CD14-positive monocyte (primary cell): ENCODE measurements at regions not wholly inside any gene's neighbourhood (a gene's known extent, or its start where the extent isn't known, plus 50 kb on each side); places are given as distances from the start of the nearest gene placed in this dataset.

ENCODE experiments used
- DNase-seq, 3 donors: peaks; one replicate each; pipeline ENCODE4 v3.0.0-alpha.2; 2011 to 2022
- H2AFZ ChIP-seq: 2 replicates; pipeline ENCODE4 v1.6.0; 2012; ENCODE audit warnings: mild to moderate bottlenecking, low read depth, low read length, inconsistent platforms; ENCODE audit not compliant: insufficient read depth, poor library complexity, severe bottlenecking
- H3K27ac ChIP-seq, 2 donors: 1 replicate in 1 of 2; 2 replicates in 1 of 2; pipeline ENCODE4 v1.5.1; 2012 to 2013; ENCODE audit warnings: low read length in 2 of 2, control low read depth in 1 of 2, inconsistent platforms in 1 of 2, low read depth in 1 of 2, mild to moderate bottlenecking in 1 of 2
- H3K27me3 ChIP-seq, 2 donors: one replicate each; pipeline versions ENCODE4 v1.6.0 to v1.6.1; 2011 to 2013; ENCODE audit warnings: low read length in 2 of 2; ENCODE audit not compliant: control insufficient read depth in 2 of 2, insufficient read depth in 2 of 2
- H3K36me3 ChIP-seq, 2 donors: replicated peaks in 1 of 2; 1 replicate in 1 of 2; 2 replicates in 1 of 2; pipeline versions ENCODE4 v1.5.1 to v1.6.1; 2012 to 2013; ENCODE audit warnings: low read length in 2 of 2, control low read depth in 1 of 2, inconsistent platforms in 1 of 2, mild to moderate bottlenecking in 1 of 2; ENCODE audit not compliant: insufficient read depth in 2 of 2, control insufficient read depth in 1 of 2
- H3K4me1 ChIP-seq, 2 donors: 1 replicate in 1 of 2; 2 replicates in 1 of 2; pipeline versions ENCODE4 v1.5.1 to v1.6.1; 2012 to 2013; ENCODE audit warnings: low read length in 2 of 2, control low read depth in 1 of 2, inconsistent platforms in 1 of 2, mild to moderate bottlenecking in 1 of 2, moderate library complexity in 1 of 2; ENCODE audit not compliant: insufficient read depth in 2 of 2, control insufficient read depth in 1 of 2
- H3K4me2 ChIP-seq: replicated peaks from 2 replicates; pipeline ENCODE3; 2012; ENCODE audit warnings: low read length, moderate library complexity, mild to moderate bottlenecking; ENCODE audit not compliant: poor library complexity, severe bottlenecking; ENCODE audit errors: extremely low read depth
- H3K4me3 ChIP-seq, 3 experiments: fragments of 200-600 bp in 1 of 3; sonication (generic) in 1 of 3; replicated peaks in 1 of 3; 1 replicate in 2 of 3; 2 replicates in 1 of 3; pipeline ENCODE4 v1.5.1; 2011 to 2013; ENCODE audit warnings: low read length in 3 of 3, mild to moderate bottlenecking in 3 of 3, control low read depth in 2 of 3, low read depth in 2 of 3, inconsistent platforms in 1 of 3, moderate library complexity in 1 of 3
- H3K79me2 ChIP-seq: 2 replicates; pipeline ENCODE4 v1.6.0; 2012; ENCODE audit warnings: mild to moderate bottlenecking, control low read depth, inconsistent platforms, low read length, moderate library complexity; ENCODE audit not compliant: insufficient read depth
- H3K9ac ChIP-seq: 2 replicates; pipeline ENCODE4 v1.6.0; 2017; ENCODE audit warnings: low read length, mild to moderate bottlenecking; ENCODE audit not compliant: insufficient read depth, poor library complexity, severe bottlenecking
- H3K9me3 ChIP-seq, 2 donors: replicated peaks in 1 of 2; 1 replicate in 1 of 2; 2 replicates in 1 of 2; pipeline versions ENCODE4 v1.5.1 to v1.6.1; 2012 to 2013; ENCODE audit warnings: low read length in 2 of 2, control low read depth in 1 of 2; ENCODE audit not compliant: control insufficient read depth in 1 of 2, insufficient read depth in 1 of 2
- H4K20me1 ChIP-seq: 2 replicates; pipeline ENCODE4 v1.6.0; 2012; ENCODE audit warnings: mild to moderate bottlenecking, low read length, control low read depth, moderate library complexity; ENCODE audit not compliant: insufficient read depth
- H3K27ac Mint-ChIP-seq, 7 donors: one replicate each; pipeline ENCODE4 v1.8.0; 2020; ENCODE audit warnings: mild to moderate bottlenecking in 7 of 7, mixed read lengths in 7 of 7, moderate library complexity in 6 of 7, inconsistent platforms in 2 of 7
- H3K27me3 Mint-ChIP-seq, 3 donors: one replicate each; pipeline ENCODE4 v1.8.0; 2021 to 2022; ENCODE audit warnings: low read depth in 3 of 3, mild to moderate bottlenecking in 3 of 3, mixed read lengths in 3 of 3, moderate library complexity in 3 of 3, inconsistent platforms in 1 of 3
- H3K36me3 Mint-ChIP-seq, 2 donors: one replicate each; pipeline ENCODE4 v1.8.0; 2020; ENCODE audit warnings: mixed read lengths in 2 of 2, inconsistent platforms in 1 of 2, mild to moderate bottlenecking in 1 of 2
- H3K4me1 Mint-ChIP-seq: one replicate; pipeline ENCODE4 v1.8.0; 2020; ENCODE audit warnings: mild to moderate bottlenecking, mixed read lengths
- H3K4me3 Mint-ChIP-seq, 2 donors: one replicate each; pipeline ENCODE4 v1.8.0; 2020; ENCODE audit warnings: mild to moderate bottlenecking in 2 of 2, mixed read lengths in 2 of 2, moderate library complexity in 1 of 2
- H3K9me3 Mint-ChIP-seq, 7 donors: one replicate each; pipeline ENCODE4 v1.8.0; 2020 to 2022; ENCODE audit warnings: mixed read lengths in 7 of 7, mild to moderate bottlenecking in 6 of 7, moderate library complexity in 6 of 7, inconsistent platforms in 2 of 7
- CTCF ChIP-seq: fragments of 200-600 bp; IDR thresholded peaks from one replicate; pipeline ENCODE4 v1.8.0; 2022; ENCODE audit warnings: antibody characterized with exemption, mild to moderate bottlenecking
- WGBS: methylation state at CpG from one replicate; pipeline ENCODE4 v1.1.5; 2013; ENCODE audit warnings: missing lambda C conversion rate; ENCODE audit not compliant: insufficient coverage; 5-methylcytosine and 5-hydroxymethylcytosine counted together
- intact Hi-C, 2 donors: fragments of 100-400 bp; cut with micrococcal nuclease; formaldehyde crosslinking; loops; one replicate each; pipeline versions ENCODE4 v1.15.0 to v1.15.1; 2023

- no peaks in the 10 kb centered on the region for H3K36me3 Mint-ChIP-seq
- DNase-seq: no peak
- Histone ChIP-seq H3K36me3 (no peaks in the 10 kb centered on the region), H3K4me1 (no peaks in the 10 kb centered on the region), H3K4me2 (no peak overlapping the region), H3K9me3 (no peaks in the 10 kb centered on the region), H3K9ac (no peak overlapping the region), H3K27me3 (no peaks in the 10 kb centered on the region), H3K79me2 (no peaks in the 10 kb centered on the region), H2AFZ (no peak overlapping the region), H4K20me1 (no peaks in the 10 kb centered on the region), H3K4me3 (no peak overlapping the region), H3K27ac (no peak overlapping the region)
- TF ChIP-seq CTCF: no peak
- no peak overlapping the region for H3K27ac Mint-ChIP-seq
- peaks cover 0 to 2% (median 2%) of the 10 kb centered on the region in 3 donors for H3K27me3 Mint-ChIP-seq
- no peak overlapping the region for H3K4me3 Mint-ChIP-seq
- no peaks in the 10 kb centered on the region for H3K4me1 Mint-ChIP-seq
- 95% methylated on average over 3 of the region's 3 CpGs for WGBS
- peaks cover 0 to 2% (median 0%) of the 10 kb centered on the region in 7 donors for H3K9me3 Mint-ChIP-seq
- intact Hi-C loops: no loop called here
Observed at GRCh38 chr2:199101487-199101886, 356.3 kb downstream of the SATB2 start.

GRCh38 chr2:199100326-199101110, 357.2 kb downstream of the SATB2 start:
- TF ChIP-seq CTCF: no peak
- Histone ChIP-seq H3K36me3 (no peaks in the 10 kb centered on the region), H3K79me2 (no peaks in the 10 kb centered on the region), H3K9ac (no peak overlapping the region), H2AFZ (no peak overlapping the region), H4K20me1 (no peaks in the 10 kb centered on the region), H3K9me3 (no peaks in the 10 kb centered on the region), H3K4me1 (no peaks in the 10 kb centered on the region), H3K4me3 (no peak overlapping the region), H3K27me3 (no peaks in the 10 kb centered on the region), H3K27ac (no peak overlapping the region), H3K4me2 (no peak overlapping the region)
- Mint-ChIP-seq H3K27ac (no peak overlapping the region), H3K4me1 (no peaks in the 10 kb centered on the region), H3K36me3 (no peaks in the 10 kb centered on the region), H3K4me3 (no peak overlapping the region), H3K27me3 (peaks cover 0 to 2% (median 2%) of the 10 kb centered on the region in 3 donors), H3K9me3 (peaks cover 0 to 2% (median 0%) of the 10 kb centered on the region in 7 donors)
- intact Hi-C loops: no loop called here
- no CpG with 5 or more reads among the region's 4 CpGs for WGBS
- no peak for DNase-seq
